Keratinocyte (primary cell): ENCODE measurements at regions not wholly inside any gene's neighbourhood (a gene's known extent, or its start where the extent isn't known, plus 50 kb on each side); places are given as distances from the start of the nearest gene placed in this dataset.

Experiments used
- DNase-seq: peaks from one replicate; pipeline ENCODE4 v3.0.0-alpha.2; 2011; ENCODE audit warnings: low read depth, missing footprints, low spot score
- FAIRE-seq: peaks from 2 replicates; lab custom pipeline; 2011; peaks lifted over from hg19 to GRCh38; lab: Jason Lieb, UNC
- H2AFZ ChIP-seq: 2 replicates; pipeline ENCODE4 v1.6.0; 2012; ENCODE audit warnings: low read length, control low read depth, inconsistent platforms; ENCODE audit not compliant: control insufficient read depth
- H3K27ac ChIP-seq: 2 replicates; pipeline ENCODE4 v1.5.1; 2011; ENCODE audit warnings: low read length; ENCODE audit not compliant: control insufficient read depth, insufficient read depth
- H3K27me3 ChIP-seq: 3 replicates; pipeline ENCODE4 v1.6.0; 2011; ENCODE audit warnings: low read length; ENCODE audit not compliant: control insufficient read depth, insufficient read depth; ENCODE audit errors: extremely low read depth
- H3K36me3 ChIP-seq, 2 experiments: 2 replicates in 1 of 2; 3 replicates in 1 of 2; pipeline ENCODE4 v1.5.1; 2011; ENCODE audit warnings: low read length in 2 of 2, mild to moderate bottlenecking in 1 of 2; ENCODE audit not compliant: control insufficient read depth in 2 of 2, insufficient read depth in 2 of 2; ENCODE audit errors: extremely low read depth in 1 of 2
- H3K4me1 ChIP-seq: 3 replicates; pipeline ENCODE4 v1.5.1; 2011; ENCODE audit warnings: low read length; ENCODE audit not compliant: control insufficient read depth, insufficient read depth; ENCODE audit errors: extremely low read depth
- H3K4me2 ChIP-seq: 3 replicates; pipeline ENCODE4 v1.6.0; 2011; ENCODE audit warnings: low read depth, low read length; ENCODE audit not compliant: control insufficient read depth, insufficient read depth; ENCODE audit errors: extremely low read depth
- H3K4me3 ChIP-seq, 3 experiments: fragments of 200-600 bp in 1 of 3; sonication (generic) in 1 of 3; 2 replicates in 2 of 3; 3 replicates in 1 of 3; pipeline ENCODE4 v1.5.1; 2011 to 2016; ENCODE audit warnings: low read length in 3 of 3, mild to moderate bottlenecking in 3 of 3, control low read depth in 2 of 3, inconsistent platforms in 1 of 3, low read depth in 1 of 3, mixed read lengths in 1 of 3, mixed run types in 1 of 3, moderate library complexity in 1 of 3; ENCODE audit not compliant: control insufficient read depth in 2 of 3, insufficient read depth in 2 of 3; ENCODE audit errors: extremely low read depth in 1 of 3
- H3K79me2 ChIP-seq: 2 replicates; pipeline ENCODE4 v1.6.0; 2012; ENCODE audit warnings: low read length; ENCODE audit not compliant: control insufficient read depth, insufficient read depth
- H3K9ac ChIP-seq: 3 replicates; pipeline ENCODE4 v1.6.0; 2011; ENCODE audit warnings: low read length; ENCODE audit not compliant: control insufficient read depth, insufficient read depth; ENCODE audit errors: extremely low read depth
- H3K9me1 ChIP-seq: 3 replicates; pipeline ENCODE4 v1.6.0; 2011; ENCODE audit warnings: low read length; ENCODE audit not compliant: control insufficient read depth, insufficient read depth; ENCODE audit errors: extremely low read depth
- H3K9me3 ChIP-seq: 2 replicates; pipeline ENCODE4 v1.5.1; 2012; ENCODE audit warnings: low read depth, low read length; ENCODE audit not compliant: control insufficient read depth
- H4K20me1 ChIP-seq: 3 replicates; pipeline ENCODE4 v1.6.0; 2011; ENCODE audit warnings: low read length; ENCODE audit not compliant: control insufficient read depth, insufficient read depth; ENCODE audit errors: extremely low read depth
- EZH2 ChIP-seq: IDR thresholded peaks from one replicate; pipeline ENCODE4 v1.6.1; 2012; ENCODE audit warnings: inconsistent platforms, mild to moderate bottlenecking, low read length, moderate library complexity
- dilution Hi-C: fragments of 300-500 bp; cut with MboI; formaldehyde crosslinking; loops from one replicate; pipeline ENCODE4 v1.7.0; 2020; ENCODE audit warnings: low sequenced_read_pairs; ENCODE audit not compliant: extremely low pct_ligation_motif_present
- TF ChIP-seq, protein P1 (sequence below), 3 experiments: IDR thresholded peaks in 1 of 3; conservative IDR thresholded peaks in 1 of 3; optimal IDR thresholded peaks in 1 of 3; 2 replicates in 2 of 3; 3 replicates in 1 of 3; pipeline versions ENCODE3 to v1.5.1; 2011; ENCODE audit warnings: low read length in 3 of 3, mild to moderate bottlenecking in 3 of 3, moderate library complexity in 2 of 3, control low read depth in 1 of 3, inconsistent platforms in 1 of 3; ENCODE audit not compliant: insufficient read depth in 2 of 3; ENCODE audit errors: extremely low read depth in 1 of 3

DNA sequence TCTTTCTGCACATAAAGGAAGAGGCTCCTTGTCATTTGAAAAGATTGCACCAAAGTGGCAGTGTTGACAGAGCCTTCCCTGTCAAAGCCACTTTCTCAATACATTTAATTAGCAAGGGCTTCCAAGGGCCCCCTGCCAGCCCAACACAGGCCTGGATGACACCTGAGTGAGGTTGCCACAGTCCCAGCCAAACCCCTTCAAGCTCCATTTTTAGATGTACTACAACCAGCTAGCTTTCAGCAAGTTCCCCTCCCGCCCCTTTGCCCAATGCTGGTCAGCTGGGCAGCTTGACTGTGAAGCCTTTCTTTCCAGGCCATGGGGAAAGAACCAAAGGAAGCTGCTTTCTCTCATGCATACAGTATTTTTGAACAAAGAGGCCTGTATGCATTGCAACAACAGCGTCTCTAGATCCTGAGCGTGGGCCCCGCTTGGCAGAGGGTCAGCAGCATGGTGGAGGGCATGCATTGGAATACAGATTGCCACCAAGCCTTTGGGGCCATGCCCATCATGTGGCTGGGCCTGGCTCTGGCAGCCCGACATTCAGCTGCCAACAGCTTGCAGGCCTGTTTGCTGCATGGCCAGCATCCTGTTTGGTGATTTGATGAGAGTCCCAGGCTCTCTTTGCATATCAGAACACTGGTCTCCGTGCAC is 261.1 kb upstream of the GATB start:
- no peaks in the 10 kb centered on the region for H3K9me1 ChIP-seq
- H3K79me2 ChIP-seq = no peaks in the 10 kb centered on the region
- dilution Hi-C loops = no loop called here
- H3K4me3 ChIP-seq = no peak overlapping the region
- no peak overlapping the region for H2AFZ ChIP-seq
- H3K4me2 ChIP-seq = no peak overlapping the region
- H3K4me1 ChIP-seq = no peaks in the 10 kb centered on the region
- no peaks in the 10 kb centered on the region for H3K36me3 ChIP-seq
- H4K20me1 ChIP-seq = no peaks in the 10 kb centered on the region
- no peak overlapping the region for H3K9ac ChIP-seq
- FAIRE-seq (no peak), DNase-seq (no peak)
- H3K27ac ChIP-seq = no peak overlapping the region
- H3K27me3 ChIP-seq = peaks cover 4% of the 10 kb centered on the region
- H3K9me3 ChIP-seq = no peaks in the 10 kb centered on the region
- TF ChIP-seq EZH2 = no peak
- TF ChIP-seq, protein P1, sequence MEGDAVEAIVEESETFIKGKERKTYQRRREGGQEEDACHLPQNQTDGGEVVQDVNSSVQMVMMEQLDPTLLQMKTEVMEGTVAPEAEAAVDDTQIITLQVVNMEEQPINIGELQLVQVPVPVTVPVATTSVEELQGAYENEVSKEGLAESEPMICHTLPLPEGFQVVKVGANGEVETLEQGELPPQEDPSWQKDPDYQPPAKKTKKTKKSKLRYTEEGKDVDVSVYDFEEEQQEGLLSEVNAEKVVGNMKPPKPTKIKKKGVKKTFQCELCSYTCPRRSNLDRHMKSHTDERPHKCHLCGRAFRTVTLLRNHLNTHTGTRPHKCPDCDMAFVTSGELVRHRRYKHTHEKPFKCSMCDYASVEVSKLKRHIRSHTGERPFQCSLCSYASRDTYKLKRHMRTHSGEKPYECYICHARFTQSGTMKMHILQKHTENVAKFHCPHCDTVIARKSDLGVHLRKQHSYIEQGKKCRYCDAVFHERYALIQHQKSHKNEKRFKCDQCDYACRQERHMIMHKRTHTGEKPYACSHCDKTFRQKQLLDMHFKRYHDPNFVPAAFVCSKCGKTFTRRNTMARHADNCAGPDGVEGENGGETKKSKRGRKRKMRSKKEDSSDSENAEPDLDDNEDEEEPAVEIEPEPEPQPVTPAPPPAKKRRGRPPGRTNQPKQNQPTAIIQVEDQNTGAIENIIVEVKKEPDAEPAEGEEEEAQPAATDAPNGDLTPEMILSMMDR (optimal IDR thresholded peaks at IDR 0.05 in 1 of 3, IDR thresholded peaks at IDR 0.05 in 1 of 3, conservative IDR thresholded peaks at IDR 0.05 in 1 of 3; ENCODE audit: extremely low read depth in 1 of 3, insufficient read depth in 2 of 3, low read length in 3 of 3) = no peak

DNA sequence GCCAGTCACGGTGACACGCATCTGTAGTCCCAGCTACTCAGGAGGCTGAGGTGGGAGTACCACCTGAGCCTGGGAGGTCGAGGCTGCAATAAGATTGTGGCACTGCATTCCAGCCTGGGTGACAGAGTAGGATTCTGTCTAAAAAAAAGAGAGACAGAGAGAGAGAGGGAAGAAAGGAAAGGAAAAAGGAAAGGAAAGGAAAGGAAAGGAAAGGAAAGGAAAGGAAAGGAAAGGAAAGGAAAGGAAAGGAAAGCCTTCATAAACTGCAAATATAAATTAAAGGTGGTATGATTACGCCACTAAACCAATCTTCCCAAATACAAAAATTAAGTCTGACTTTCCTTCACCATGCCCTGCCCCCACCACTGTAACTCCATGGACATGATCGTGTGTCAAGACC is 259.3 kb upstream of the GATB start:
- dilution Hi-C loops = no loop called here
- Histone ChIP-seq H3K36me3 (no peaks in the 10 kb centered on the region), H3K4me3 (no peak overlapping the region), H3K27me3 (peaks cover 4% of the 10 kb centered on the region), H3K4me1 (no peaks in the 10 kb centered on the region), H4K20me1 (no peaks in the 10 kb centered on the region), H2AFZ (no peak overlapping the region), H3K4me2 (no peak overlapping the region), H3K27ac (no peak overlapping the region), H3K9me3 (no peaks in the 10 kb centered on the region), H3K9ac (no peak overlapping the region), H3K79me2 (no peaks in the 10 kb centered on the region), H3K9me1 (no peaks in the 10 kb centered on the region)
- FAIRE-seq (no peak), DNase-seq (no peak)
- TF ChIP-seq, protein P1 (optimal IDR thresholded peaks at IDR 0.05 in 1 of 3, IDR thresholded peaks at IDR 0.05 in 1 of 3, conservative IDR thresholded peaks at IDR 0.05 in 1 of 3; ENCODE audit: extremely low read depth in 1 of 3, insufficient read depth in 2 of 3, low read length in 3 of 3) = no peak
- TF ChIP-seq EZH2 = no peak
